GM12891 (cell line): ENCODE measurements at regions not wholly inside any gene's neighbourhood (a gene's known extent, or its start where the extent isn't known, plus 50 kb on each side); places are given as distances from the start of the nearest gene placed in this dataset.
"Not testable (repeated sequence)": the region's sequence is repeated elsewhere in the genome, so short reads cannot be mapped to it uniquely, and the experiment has no call there.

Experiments
- DNase-seq: peaks from one replicate; pipeline ENCODE4 v3.0.0; 2011; ENCODE audit warnings: low spot score; ENCODE audit not compliant: insufficient read length
- FAIRE-seq: peaks from 2 replicates; lab custom pipeline; 2011; peaks lifted over from hg19 to GRCh38; lab: Jason Lieb, UNC
- PAX5 ChIP-seq: IDR thresholded peaks from 2 replicates; pipeline ENCODE4 v1.6.1; 2011; ENCODE audit warnings: low read length, moderate library complexity, mild to moderate bottlenecking; ENCODE audit not compliant: insufficient read depth, severe bottlenecking
- POLR2A ChIP-seq: IDR thresholded peaks from 2 replicates; pipeline ENCODE4 v1.6.1; 2011; ENCODE audit warnings: low read depth, low read length, control low read depth
- POLR2AphosphoS5 ChIP-seq: IDR thresholded peaks from 2 replicates; pipeline ENCODE4 v1.6.1; 2011; ENCODE audit warnings: low read depth, low read length, control low read depth
- POU2F2 ChIP-seq: IDR thresholded peaks from 2 replicates; pipeline ENCODE4 v1.6.1; 2011; ENCODE audit warnings: low read depth, mild to moderate bottlenecking, control low read depth, low read length, moderate library complexity
- SPI1 ChIP-seq: IDR thresholded peaks from 2 replicates; pipeline ENCODE4 v1.6.1; 2011; ENCODE audit warnings: low read depth, low read length, control low read depth
- TAF1 ChIP-seq: IDR thresholded peaks from 2 replicates; pipeline ENCODE4 v1.6.1; 2011; ENCODE audit warnings: low read depth, low read length, control low read depth

GRCh38 chr4:123166023-123166422, 230.6 kb upstream of the SPRY1 start:
- DNase-seq, result no peak
- no peak for FAIRE-seq
- TF ChIP-seq POLR2A (no peak), SPI1 (no peak), TAF1 (no peak), POLR2AphosphoS5 (no peak), PAX5 (no peak), POU2F2 (no peak)

GRCh38 chr4:123167931-123168330, 228.7 kb upstream of the SPRY1 start:
- TF ChIP-seq POLR2AphosphoS5 (no peak), POU2F2 (no peak), PAX5 (no peak), TAF1 (no peak), POLR2A (no peak), SPI1 (no peak)
- no peak for FAIRE-seq
- no peak for DNase-seq

- TF ChIP-seq SPI1 (no peak), POLR2AphosphoS5 (no peak), TAF1 (no peak), POU2F2 (no peak), PAX5 (no peak), POLR2A (no peak)
- peak; percentile 69 for FAIRE-seq
- no peak for DNase-seq
Measured at GRCh38 chr4:123168812-123169211, 227.8 kb upstream of the SPRY1 start.

GRCh38 chr4:123170843-123171242, 225.8 kb upstream of the SPRY1 start:
- FAIRE-seq (no peak), DNase-seq (no peak)
- no peak for TF ChIP-seq POLR2AphosphoS5
- TF ChIP-seq TAF1, result no peak
- no peak for TF ChIP-seq SPI1
- TF ChIP-seq POLR2A, result no peak
- no peak for TF ChIP-seq PAX5
- TF ChIP-seq POU2F2, result no peak

GRCh38 chr4:123176605-123177004, 220.0 kb upstream of the SPRY1 start:
- TF ChIP-seq POLR2AphosphoS5 (no peak), PAX5 (no peak), POLR2A (no peak), POU2F2 (no peak), TAF1 (no peak), SPI1 (no peak)
- no peak for FAIRE-seq
- DNase-seq, result no peak

GRCh38 chr4:123182289-123182688, 214.3 kb upstream of the SPRY1 start:
- FAIRE-seq, result no peak

GRCh38 chr4:123183308-123183707, 213.3 kb upstream of the SPRY1 start:
- DNase-seq (no peak), FAIRE-seq (no peak)
- TF ChIP-seq PAX5, result no peak
- TF ChIP-seq TAF1, result no peak
- no peak for TF ChIP-seq POU2F2
- TF ChIP-seq POLR2A, result no peak

More at GRCh38 chr4:123182289-123182688, 214.3 kb upstream of the SPRY1 start:
- no peak for TF ChIP-seq TAF1
- no peak for TF ChIP-seq POU2F2
- no peak for TF ChIP-seq POLR2AphosphoS5
- no peak for TF ChIP-seq PAX5
- TF ChIP-seq SPI1, result no peak
- TF ChIP-seq POLR2A, result no peak
- DNase-seq, result no peak

GRCh38 chr4:123183754-123184153, 212.8 kb upstream of the SPRY1 start:
- not testable (repeated sequence) for DNase-seq, FAIRE-seq

- no peak for FAIRE-seq
- TF ChIP-seq SPI1 (no peak), POLR2A (no peak), PAX5 (no peak)
- DNase-seq, result no peak
Measured at GRCh38 chr4:123186731-123187130, 209.9 kb upstream of the SPRY1 start.

GRCh38 chr4:123190176-123190575, 206.4 kb upstream of the SPRY1 start:
- TF ChIP-seq POLR2A (no peak), TAF1 (no peak), SPI1 (no peak), POLR2AphosphoS5 (no peak), PAX5 (no peak), POU2F2 (no peak)
- no peak for FAIRE-seq
- DNase-seq, result no peak
